HepG2 (cell line): ENCODE measurements at regions not wholly inside any gene's neighbourhood (a gene's known extent, or its start where the extent isn't known, plus 50 kb on each side); places are given as distances from the start of the nearest gene placed in this dataset.

Experiments
- HNRNPLL ChIP-seq: fragments of 200-400 bp; formaldehyde crosslinking; IDR thresholded peaks from 2 replicates; pipeline ENCODE4 v1.6.1; 2017; ENCODE audit warnings: mild to moderate bottlenecking, low read depth, low read length; ENCODE audit not compliant: poor library complexity, severe bottlenecking
- SMYD3 ChIP-seq: sonication (generic); formaldehyde crosslinking; IDR thresholded peaks from 2 replicates; pipeline ENCODE4 v1.8.1; 2023; ENCODE audit warnings: mild to moderate bottlenecking, missing genetic modification reagents
- SP1 ChIP-seq, 2 experiments: fragments of 450-650 bp in 1 of 2; sonication (generic) in 1 of 2; formaldehyde crosslinking in 1 of 2; IDR thresholded peaks; 2 replicates each; pipeline versions ENCODE4 v1.4.0 to v1.6.1; 2016 to 2020; ENCODE audit warnings: missing genetic modification reagents in 1 of 2
- TCF12 ChIP-seq, 2 experiments: fragments of 450-650 bp in 1 of 2; sonication (generic) in 1 of 2; formaldehyde crosslinking in 1 of 2; IDR thresholded peaks; 2 replicates each; pipeline versions ENCODE4 v1.6.1 to v1.8.0; 2017 to 2022; ENCODE audit warnings: antibody characterized with exemption in 1 of 2, mild to moderate bottlenecking in 1 of 2, missing genetic modification reagents in 1 of 2, moderate library complexity in 1 of 2
- ZNF549 ChIP-seq: sonication (generic); formaldehyde crosslinking; IDR thresholded peaks from 2 replicates; pipeline ENCODE4 v1.5.0; 2020; ENCODE audit warnings: missing genetic modification reagents
- ZNF563 ChIP-seq: sonication (generic); formaldehyde crosslinking; IDR thresholded peaks from 2 replicates; pipeline ENCODE4 v1.8.0; 2022; ENCODE audit warnings: mild to moderate bottlenecking, moderate library complexity, missing genetic modification reagents
- TF ChIP-seq, protein P1 (sequence below): IDR thresholded peaks from 2 replicates; pipeline ENCODE4 v1.4.0; 2020; ENCODE audit warnings: mild to moderate bottlenecking, missing genetic modification reagents
- TF ChIP-seq, protein P2 (sequence below): sonication (generic); formaldehyde crosslinking; IDR thresholded peaks from 2 replicates; pipeline ENCODE4 v1.4.0; 2020; ENCODE audit warnings: mild to moderate bottlenecking, missing genetic modification reagents
- TF ChIP-seq, protein P3 (sequence below): sonication (generic); formaldehyde crosslinking; IDR thresholded peaks from 2 replicates; pipeline ENCODE4 v1.5.1; 2020; ENCODE audit warnings: missing genetic modification reagents, mild to moderate bottlenecking, borderline replicate concordance
- TF ChIP-seq, protein P4 (sequence below): sonication (generic); formaldehyde crosslinking; IDR thresholded peaks from 2 replicates; pipeline ENCODE4 v1.5.1; 2020; ENCODE audit warnings: missing genetic modification reagents, mild to moderate bottlenecking, borderline replicate concordance
- TF ChIP-seq, protein P5 (sequence below): sonication (generic); formaldehyde crosslinking; IDR thresholded peaks from 2 replicates; pipeline ENCODE4 v1.5.0; 2020; ENCODE audit warnings: mild to moderate bottlenecking, missing genetic modification reagents, moderate library complexity

DNA sequence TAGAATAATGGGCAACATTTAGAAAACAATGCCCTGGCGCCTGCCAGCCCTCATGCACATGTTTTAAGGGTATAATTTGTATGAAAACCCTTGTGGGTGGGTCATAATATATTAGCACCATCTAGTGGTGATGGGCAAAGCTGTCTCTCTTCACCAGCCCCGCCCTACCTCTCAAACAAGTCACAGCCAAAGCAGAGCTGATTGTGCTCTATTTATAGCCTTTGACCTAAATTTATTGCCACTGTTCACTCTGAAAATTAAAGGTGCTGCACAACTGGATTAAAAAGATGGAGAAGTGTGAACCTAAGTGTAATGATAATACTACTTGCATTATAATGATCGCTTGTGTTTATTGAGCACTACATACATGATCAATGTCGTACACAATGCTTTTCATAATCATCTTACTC lies 131.9 kb upstream of the ANKH start (continued):
- TF ChIP-seq, protein P1, sequence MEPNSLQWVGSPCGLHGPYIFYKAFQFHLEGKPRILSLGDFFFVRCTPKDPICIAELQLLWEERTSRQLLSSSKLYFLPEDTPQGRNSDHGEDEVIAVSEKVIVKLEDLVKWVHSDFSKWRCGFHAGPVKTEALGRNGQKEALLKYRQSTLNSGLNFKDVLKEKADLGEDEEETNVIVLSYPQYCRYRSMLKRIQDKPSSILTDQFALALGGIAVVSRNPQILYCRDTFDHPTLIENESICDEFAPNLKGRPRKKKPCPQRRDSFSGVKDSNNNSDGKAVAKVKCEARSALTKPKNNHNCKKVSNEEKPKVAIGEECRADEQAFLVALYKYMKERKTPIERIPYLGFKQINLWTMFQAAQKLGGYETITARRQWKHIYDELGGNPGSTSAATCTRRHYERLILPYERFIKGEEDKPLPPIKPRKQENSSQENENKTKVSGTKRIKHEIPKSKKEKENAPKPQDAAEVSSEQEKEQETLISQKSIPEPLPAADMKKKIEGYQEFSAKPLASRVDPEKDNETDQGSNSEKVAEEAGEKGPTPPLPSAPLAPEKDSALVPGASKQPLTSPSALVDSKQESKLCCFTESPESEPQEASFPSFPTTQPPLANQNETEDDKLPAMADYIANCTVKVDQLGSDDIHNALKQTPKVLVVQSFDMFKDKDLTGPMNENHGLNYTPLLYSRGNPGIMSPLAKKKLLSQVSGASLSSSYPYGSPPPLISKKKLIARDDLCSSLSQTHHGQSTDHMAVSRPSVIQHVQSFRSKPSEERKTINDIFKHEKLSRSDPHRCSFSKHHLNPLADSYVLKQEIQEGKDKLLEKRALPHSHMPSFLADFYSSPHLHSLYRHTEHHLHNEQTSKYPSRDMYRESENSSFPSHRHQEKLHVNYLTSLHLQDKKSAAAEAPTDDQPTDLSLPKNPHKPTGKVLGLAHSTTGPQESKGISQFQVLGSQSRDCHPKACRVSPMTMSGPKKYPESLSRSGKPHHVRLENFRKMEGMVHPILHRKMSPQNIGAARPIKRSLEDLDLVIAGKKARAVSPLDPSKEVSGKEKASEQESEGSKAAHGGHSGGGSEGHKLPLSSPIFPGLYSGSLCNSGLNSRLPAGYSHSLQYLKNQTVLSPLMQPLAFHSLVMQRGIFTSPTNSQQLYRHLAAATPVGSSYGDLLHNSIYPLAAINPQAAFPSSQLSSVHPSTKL (CRISPR knock-in tag) = 0 out of 2 replicates have a peak, but pooled peaks have one; percentile 9
- TF ChIP-seq SMYD3 = 0 out of 2 replicates have a peak, but pooled peaks have one; percentile 39
- TF ChIP-seq SP1 (IDR thresholded peaks at IDR 0.05) = no peak
- no peak for TF ChIP-seq SP1 (CRISPR knock-in tag; IDR thresholded peaks at IDR 0.05)
- TF ChIP-seq, protein P2, sequence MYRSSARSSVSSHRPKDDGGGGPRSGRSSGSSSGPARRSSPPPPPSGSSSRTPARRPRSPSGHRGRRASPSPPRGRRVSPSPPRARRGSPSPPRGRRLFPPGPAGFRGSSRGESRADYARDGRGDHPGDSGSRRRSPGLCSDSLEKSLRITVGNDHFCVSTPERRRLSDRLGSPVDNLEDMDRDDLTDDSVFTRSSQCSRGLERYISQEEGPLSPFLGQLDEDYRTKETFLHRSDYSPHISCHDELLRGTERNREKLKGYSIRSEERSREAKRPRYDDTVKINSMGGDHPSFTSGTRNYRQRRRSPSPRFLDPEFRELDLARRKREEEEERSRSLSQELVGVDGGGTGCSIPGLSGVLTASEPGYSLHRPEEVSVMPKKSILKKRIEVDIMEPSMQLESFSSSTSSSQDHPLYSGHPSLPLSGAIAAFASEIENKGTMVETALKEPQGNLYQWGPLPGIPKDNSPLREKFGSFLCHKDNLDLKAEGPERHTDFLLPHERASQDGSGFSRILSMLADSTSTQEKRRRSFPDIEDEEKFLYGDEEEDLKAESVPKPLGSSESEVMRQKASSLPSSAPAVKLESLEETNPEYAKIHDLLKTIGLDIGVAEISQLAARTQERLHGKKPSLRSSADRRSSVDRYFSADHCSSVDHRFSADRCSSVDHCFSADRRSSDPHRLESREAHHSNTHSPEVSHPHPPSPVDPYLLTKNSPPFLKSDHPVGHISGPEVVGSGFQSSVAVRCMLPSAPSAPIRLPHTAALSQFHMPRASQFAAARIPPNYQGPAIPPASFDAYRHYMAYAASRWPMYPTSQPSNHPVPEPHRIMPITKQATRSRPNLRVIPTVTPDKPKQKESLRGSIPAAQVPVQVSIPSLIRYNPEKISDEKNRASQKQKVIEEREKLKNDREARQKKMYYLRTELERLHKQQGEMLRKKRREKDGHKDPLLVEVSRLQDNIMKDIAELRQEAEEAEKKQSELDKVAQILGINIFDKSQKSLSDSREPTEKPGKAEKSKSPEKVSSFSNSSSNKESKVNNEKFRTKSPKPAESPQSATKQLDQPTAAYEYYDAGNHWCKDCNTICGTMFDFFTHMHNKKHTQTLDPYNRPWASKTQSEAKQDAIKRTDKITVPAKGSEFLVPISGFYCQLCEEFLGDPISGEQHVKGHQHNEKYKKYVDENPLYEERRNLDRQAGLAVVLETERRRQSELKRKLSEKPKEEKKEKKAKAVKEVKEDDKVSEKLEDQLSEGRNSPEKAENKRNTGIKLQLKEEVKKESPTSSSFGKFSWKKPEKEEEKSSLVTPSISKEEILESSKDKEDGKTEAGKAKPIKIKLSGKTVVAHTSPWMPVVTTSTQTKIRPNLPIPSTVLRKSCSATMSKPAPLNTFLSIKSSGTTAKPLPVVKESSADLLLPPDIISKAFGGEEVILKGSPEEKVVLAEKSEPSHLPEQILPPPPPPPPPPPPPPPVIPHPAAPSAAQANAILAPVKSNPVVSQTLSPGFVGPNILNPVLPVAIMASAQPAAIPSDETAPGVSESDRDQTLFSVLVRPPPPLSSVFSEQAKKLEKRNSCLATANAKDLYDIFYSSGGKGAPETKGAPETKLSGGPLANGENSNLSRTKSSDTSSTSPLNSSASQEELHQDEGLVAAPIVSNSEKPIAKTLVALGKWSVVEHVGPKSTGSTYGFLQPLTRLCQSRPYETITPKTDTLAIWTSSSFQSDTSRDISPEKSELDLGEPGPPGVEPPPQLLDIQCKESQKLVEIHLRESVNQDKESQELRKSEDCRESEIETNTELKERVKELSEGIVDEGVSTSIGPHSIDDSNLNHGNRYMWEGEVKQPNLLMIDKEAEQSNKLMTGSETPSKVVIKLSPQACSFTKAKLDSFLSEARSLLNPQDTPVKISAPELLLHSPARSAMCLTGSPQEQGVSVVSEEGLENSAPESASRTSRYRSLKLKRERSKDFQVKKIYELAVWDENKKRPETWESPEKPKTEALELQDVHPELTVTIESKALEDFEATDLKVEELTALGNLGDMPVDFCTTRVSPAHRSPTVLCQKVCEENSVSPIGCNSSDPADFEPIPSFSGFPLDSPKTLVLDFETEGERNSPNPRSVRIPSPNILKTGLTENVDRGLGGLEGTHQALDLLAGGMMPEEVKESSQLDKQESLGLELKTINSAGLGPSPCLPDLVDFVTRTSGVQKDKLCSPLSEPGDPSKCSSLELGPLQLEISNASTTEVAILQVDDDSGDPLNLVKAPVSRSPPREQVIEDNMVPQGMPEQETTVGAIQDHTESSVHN (CRISPR knock-in tag) = no peak
- no peak for TF ChIP-seq ZNF563
- TF ChIP-seq, protein P3, sequence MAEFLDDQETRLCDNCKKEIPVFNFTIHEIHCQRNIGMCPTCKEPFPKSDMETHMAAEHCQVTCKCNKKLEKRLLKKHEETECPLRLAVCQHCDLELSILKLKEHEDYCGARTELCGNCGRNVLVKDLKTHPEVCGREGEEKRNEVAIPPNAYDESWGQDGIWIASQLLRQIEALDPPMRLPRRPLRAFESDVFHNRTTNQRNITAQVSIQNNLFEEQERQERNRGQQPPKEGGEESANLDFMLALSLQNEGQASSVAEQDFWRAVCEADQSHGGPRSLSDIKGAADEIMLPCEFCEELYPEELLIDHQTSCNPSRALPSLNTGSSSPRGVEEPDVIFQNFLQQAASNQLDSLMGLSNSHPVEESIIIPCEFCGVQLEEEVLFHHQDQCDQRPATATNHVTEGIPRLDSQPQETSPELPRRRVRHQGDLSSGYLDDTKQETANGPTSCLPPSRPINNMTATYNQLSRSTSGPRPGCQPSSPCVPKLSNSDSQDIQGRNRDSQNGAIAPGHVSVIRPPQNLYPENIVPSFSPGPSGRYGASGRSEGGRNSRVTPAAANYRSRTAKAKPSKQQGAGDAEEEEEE (CRISPR knock-in tag) = no peak
- TF ChIP-seq, protein P4, sequence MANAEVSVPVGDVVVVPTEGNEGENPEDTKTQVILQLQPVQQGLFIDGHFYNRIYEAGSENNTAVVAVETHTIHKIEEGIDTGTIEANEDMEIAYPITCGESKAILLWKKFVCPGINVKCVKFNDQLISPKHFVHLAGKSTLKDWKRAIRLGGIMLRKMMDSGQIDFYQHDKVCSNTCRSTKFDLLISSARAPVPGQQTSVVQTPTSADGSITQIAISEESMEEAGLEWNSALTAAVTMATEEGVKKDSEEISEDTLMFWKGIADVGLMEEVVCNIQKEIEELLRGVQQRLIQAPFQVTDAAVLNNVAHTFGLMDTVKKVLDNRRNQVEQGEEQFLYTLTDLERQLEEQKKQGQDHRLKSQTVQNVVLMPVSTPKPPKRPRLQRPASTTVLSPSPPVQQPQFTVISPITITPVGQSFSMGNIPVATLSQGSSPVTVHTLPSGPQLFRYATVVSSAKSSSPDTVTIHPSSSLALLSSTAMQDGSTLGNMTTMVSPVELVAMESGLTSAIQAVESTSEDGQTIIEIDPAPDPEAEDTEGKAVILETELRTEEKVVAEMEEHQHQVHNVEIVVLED (CRISPR knock-in tag) = no peak
- no peak for TF ChIP-seq ZNF549
- TF ChIP-seq, protein P5, sequence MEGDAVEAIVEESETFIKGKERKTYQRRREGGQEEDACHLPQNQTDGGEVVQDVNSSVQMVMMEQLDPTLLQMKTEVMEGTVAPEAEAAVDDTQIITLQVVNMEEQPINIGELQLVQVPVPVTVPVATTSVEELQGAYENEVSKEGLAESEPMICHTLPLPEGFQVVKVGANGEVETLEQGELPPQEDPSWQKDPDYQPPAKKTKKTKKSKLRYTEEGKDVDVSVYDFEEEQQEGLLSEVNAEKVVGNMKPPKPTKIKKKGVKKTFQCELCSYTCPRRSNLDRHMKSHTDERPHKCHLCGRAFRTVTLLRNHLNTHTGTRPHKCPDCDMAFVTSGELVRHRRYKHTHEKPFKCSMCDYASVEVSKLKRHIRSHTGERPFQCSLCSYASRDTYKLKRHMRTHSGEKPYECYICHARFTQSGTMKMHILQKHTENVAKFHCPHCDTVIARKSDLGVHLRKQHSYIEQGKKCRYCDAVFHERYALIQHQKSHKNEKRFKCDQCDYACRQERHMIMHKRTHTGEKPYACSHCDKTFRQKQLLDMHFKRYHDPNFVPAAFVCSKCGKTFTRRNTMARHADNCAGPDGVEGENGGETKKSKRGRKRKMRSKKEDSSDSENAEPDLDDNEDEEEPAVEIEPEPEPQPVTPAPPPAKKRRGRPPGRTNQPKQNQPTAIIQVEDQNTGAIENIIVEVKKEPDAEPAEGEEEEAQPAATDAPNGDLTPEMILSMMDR (CRISPR knock-in tag) = peak; percentile 83
- no peak for TF ChIP-seq HNRNPLL
- no peak for TF ChIP-seq TCF12 (IDR thresholded peaks at IDR 0.05)
- no peak for TF ChIP-seq TCF12 (CRISPR knock-in tag; IDR thresholded peaks at IDR 0.05)
